Effector CD4-positive, alpha-beta T cell (primary cell): ENCODE measurements at regions not wholly inside any gene's neighbourhood (a gene's known extent, or its start where the extent isn't known, plus 50 kb on each side); places are given as distances from the start of the nearest gene placed in this dataset.
A peak's percentile ranks its signal among the peaks of the same experiment; 100 is the strongest.
"Not testable (repeated sequence)": the region's sequence is repeated elsewhere in the genome, so short reads cannot be mapped to it uniquely, and the experiment has no call there.

Experiments
- DNase-seq: peaks from one replicate; pipeline ENCODE4 v3.0.0-alpha.2; 2020

DNA sequence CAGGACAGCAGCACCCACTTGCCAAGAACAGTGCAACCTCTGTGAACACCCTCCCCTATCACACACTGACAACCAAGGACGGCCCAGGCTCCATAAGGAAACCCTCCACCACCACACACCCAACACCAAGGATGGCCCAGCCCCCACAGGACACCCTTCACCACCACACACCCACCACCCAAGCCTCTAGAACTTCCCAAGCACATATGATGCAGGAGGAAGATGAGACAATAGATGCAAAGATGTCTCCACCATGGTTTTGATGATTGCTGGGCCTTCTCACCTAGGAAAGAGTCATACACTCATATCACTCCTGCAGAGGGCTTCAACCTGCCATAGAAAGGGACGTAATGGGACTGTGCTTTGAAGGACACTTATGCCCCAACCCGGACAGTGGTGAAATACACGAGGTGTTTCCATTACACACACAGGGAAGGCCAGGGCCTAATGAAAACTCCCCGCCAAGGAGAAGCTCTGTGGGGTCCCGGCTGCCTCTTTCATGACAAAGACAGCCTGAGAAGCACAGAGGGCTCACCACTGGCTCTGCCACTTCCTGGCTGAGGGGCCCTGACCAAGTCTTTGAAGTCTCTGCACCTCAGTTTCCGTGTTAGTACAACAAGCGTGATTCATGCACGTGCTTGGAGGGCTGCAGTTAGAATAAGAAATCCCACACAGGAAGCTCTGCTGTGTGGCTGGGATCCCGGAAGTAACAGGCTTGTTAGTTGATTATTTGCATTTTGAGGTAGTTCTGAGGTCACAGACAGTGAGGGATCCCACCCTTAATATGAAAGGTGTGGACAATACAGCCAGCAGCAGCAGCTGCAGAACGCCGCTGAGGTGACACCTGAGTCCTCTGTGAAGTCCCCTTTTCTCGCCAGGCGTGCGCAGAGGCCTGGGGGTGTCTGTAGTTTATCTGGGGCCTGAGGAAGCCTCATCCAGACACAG is 61.9 kb upstream of the ATP12A start:
- DNase-seq, result peak; percentile 51

DNA sequence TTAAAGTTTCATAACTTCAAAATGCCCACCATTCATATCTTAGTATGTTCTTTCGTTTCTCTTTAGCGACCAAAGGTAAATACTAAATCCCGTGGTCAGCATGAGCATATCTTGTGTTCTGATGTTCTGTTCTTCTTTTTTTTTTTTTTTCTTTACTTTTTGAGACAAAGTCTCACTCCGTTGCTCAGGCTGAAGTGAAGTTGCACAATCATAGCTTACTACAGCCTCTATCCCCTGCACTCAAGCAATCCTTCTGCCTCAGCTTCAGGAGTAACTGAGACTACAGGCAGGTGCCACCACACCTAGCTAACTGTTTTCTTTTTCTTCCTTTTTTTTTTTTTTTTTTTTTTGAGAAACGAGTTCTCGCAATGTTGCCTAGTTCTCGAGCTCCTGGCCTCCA is 60.9 kb upstream of the ATP12A start:
- DNase-seq, result no peak

DNA sequence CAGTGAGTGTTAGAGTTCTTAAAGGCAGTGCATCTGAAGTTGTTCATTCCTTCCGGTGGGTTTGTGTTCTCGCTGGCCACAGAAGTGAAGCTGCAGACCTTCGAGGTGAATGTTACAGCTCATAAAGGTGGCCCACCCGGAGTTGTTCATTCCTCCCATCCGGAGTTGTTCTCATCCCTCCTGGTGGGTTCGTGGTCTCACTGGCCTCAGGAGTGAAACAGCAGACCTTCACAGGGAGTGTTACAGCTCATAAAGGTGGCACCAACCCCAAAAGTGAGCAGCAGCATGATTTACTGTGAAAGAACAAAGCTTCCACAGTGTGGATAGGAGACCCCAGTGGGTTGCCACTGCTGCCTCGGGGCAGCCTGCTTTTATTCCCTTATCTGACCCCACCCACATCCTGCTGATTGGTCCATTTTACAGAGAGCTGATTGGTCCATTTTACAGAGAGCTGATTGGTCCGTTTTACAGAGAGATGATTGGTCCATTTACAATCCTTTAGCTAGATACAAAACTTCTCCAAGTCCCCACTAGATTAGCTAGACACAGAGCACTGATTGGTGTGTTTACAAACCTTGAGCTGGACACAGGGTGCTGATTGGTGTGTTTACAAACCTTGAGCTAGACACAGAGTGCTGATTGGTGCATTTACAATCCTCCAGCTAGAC is 57.6 kb upstream of the ATP12A start:
- not testable (repeated sequence) for DNase-seq

DNA sequence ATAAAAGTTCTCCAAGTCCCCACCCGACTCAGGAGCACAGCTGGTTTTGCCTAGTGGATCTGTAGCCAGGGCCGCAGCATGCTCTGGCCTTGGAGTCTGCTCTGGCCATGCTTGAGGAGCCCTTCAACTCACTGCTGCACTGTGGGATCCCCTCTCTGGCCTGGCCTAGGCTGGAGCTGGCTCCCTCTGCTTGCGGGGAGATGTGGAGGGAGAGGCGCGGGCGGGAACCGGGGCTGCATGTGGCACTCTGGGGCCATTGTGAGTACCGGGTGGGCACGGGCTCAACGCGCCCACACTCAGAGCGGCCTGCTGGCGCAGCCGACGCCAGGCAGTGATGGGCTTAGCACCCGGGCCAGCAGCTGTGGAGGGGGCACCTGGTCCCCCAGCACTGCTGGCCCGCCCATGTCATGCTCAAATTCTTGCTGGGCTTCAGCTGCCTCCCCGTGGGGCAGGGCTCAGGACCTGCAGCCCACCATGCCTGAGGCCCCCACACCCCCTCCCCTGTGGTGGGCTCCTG is 57.0 kb upstream of the ATP12A start:
- DNase-seq, result no peak

DNA sequence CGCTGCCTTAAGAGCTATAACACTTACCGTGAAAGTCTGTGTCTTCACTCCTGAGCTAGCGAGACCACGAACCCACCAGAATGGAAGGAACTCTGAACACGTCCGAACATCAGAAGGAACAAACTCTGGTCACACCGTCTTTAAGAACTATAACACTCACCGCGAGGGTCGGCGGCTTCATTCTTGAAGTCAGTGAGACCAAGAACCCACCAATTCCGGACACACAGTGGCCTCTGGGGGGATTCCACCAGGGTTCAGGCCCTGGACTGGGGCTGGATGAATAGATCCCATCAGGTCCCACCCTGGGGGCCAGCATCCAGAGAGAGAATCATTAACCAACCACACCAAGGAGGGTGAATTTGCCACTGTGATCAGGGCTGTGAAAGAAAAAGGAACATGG is 55.8 kb upstream of the ATP12A start:
- DNase-seq, result no peak

DNA sequence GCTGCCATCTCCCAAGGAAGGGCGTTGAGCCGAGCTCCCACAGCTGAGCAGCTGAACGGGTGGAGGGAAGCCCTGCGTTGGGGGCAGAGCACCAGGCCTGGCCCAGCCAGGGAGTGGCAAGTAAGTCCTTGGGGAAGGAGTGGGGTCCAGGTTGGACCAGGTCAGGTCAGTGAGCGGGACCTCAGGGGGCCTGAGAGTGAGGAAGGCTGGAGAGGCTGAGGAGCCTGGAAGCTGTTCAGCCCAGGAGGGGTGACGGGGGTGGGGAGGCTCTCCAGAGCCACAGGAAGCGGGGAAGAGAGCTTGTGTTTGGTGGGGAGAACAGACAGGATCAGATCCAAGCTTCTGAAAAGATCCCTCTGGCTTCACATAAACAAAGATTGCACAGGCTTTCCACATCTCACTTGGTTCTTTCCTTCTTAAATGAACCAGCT is 55.4 kb upstream of the ATP12A start:
- no peak for DNase-seq

DNA sequence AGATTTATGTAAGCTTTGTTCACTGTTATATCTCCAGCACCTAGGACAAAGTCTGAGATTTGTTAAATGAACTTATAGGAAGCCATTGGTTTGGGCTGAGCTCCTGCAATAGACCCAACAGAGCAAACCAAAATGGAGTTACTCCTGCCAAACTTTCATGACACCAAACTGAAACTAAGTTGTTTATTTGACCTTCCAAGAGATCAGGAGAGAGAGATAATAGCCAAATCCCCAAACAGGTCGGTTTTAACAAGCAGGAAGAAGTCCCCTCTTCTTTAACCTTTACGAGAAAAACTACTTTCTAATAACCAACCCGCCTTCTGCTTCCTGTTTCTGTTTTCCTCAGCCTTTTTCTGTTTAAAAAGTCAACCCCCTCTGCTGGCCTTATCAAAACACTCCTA is 54.9 kb upstream of the ATP12A start:
- no peak for DNase-seq

DNA sequence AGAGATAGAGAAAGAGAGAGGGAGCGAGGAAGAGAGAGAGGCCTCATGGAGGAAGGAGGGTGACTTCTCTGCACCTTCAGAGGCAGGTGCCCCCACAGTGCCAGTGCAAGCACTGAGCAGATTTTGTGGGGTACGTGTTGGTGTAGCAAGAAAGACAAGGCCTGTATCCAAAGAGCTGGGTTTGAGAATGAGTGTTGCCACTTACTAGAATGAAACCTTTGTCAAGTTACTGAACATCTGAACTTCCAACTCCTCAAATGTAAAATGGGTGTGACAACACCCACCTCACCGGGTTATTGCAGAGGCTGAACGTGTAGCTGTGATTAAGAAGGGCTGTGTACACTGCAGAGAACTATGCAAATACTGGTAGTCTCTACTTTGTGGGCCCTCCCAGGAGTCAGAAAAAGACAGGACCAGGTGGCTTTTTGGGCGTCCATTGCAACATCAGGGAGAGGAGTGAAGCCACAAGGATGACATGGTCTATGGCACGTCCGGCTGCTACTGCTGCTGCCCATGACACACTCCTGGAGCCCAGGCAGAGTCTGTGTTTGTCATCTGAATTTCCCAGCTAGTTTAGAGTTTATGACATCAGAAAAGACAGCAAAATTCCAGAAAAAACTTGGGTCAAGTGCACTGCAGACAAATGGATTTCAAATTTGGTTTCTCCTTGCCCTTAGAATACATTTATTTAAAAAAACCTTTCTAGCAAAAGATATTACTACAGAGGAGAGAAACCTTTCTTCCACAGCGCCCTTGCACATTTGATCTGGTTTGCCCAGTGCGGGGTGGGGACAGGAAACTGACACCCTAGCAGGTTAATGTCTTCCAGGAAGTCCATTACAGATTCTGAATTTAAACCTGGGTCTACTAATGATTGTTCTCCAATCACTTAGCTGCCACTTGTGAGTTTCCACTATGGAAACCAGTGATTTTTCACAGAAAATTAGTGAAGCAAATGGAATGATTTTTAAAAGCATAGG is 54.0 kb upstream of the ATP12A start:
- DNase-seq, result no peak

DNA sequence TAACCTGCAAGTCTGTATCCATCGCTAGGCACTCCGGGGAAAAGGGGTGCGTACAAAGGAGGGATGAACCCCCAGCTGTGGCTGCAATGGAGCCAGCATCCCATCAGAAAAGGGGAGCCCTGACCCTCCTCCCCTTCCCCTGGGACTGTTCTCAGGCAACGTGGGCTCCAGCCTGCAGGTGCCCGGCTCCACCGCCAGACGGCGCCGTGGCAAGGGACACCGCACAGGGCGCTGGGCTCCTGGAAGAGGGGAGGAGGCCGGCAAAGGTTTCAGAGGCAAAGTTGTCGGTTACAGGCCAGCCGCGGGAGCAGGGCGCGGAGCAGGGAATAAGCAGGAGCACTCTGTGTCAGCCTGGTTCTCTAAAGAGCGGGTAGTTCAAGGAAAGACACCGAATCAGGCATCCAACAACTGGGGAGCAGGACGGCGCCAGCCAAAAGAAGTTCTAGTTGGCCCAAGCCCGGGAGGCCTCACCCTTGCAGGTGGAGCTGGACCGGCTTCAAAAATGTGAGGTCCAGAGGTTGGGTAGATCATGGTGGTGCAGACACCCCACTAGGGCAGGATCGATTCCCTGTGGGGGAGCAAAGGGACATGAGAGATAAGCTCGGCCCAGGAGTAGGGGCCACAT is 53.0 kb upstream of the ATP12A start:
- DNase-seq, result no peak

DNA sequence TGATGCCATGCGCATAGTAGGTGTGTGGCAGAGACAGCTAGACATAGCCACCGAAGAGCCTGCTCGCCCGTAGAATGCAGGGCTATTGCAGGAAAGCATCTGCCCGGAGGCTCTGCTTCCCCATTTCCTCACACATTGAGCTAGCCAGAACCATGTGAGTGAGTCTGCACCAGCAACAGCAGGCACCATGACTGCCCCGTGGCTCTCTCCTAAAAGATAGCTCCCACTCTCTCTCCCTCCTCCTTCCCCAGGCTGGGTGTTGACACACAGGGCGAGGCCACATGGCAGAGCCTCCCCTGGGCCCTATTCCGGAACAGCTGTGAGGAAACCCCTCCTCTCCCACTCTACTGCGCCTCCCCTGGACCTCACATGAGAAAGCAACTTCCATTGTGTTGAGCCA is 52.3 kb upstream of the ATP12A start:
- DNase-seq, result no peak

DNA sequence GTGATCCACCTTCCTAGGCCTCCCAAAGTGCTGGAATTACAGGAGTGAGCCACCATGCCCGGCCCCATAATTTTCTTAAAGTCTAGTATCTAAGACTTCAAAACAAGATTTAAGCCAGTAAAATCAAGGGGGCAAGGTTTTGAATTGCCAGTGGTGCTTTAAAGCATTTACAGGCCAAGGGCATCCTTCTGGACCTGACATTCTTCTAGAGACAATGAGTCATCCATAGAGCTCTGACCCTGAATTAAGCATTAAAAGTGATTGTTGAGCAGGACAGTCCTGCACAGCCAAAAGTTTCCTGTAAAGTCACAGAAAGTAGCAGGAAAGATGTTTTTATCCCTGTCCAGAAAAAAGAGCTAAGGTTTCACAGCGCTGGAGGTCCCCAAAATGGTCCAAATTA is 50.9 kb upstream of the ATP12A start:
- DNase-seq, result no peak

DNA sequence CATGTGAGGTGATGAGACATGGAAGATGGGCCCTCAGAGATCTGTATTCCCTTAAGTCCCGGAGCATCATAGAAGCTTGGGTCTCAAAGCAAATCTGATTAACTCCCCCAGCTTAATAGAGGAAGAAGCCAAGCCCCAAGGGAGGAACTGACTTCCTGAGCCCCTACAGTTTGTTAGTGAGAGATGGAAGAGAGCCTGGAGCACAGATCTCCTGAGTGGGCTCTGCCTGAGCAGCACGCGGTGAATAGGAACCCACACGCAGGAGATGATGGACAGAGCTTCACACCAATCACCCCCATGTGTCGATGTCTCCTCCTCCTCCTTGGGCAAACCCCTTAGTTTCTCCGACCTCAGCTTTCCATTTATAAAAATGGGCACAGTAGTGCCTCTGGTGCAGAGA is 50.1 kb upstream of the ATP12A start:
- no peak for DNase-seq
